ENCODE measurements at regions not wholly inside any gene's neighbourhood (a gene's known extent, or its start where the extent isn't known, plus 50 kb on each side); places are given as distances from the start of the nearest gene placed in this dataset.

DNA sequence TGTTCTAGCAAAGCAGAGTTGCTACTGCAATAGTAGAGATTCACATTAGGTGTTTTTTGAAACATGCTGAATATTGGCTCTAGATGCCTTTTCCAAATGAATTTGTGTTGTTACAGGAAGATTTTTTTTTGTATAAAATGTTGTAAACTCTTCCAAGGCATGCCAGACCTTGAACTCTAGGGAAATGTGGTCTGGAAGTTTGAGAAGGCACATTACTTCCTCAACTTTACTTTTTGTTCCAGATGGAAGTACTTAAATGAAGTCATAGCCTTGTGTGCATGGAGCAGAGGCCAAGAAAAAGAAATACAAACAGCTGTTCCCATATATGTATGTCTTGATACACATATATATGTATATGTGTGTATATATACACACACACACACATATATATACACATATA is 585.7 kb upstream of the MARCKS start:
- DNase-seq = no peak

DNA sequence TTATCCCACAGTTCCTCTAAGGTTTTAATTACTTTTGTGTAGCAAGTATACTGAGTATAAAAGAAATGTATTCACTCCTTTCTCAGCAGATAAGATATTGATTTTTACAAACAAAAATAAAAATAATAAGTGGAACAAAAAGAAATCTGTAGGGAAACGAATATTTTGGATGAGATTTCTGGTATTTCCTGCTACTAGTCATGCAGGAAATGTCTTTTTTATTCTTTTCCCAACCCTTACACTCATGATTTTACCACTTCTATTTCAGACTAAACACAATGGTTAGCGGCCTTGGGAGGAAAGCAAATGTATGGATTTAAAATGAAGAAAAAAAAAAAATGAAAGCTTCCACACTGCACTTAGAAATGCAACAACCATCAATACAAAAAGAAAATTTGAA is 580.5 kb upstream of the MARCKS start:
- DNase-seq = no peak

DNA sequence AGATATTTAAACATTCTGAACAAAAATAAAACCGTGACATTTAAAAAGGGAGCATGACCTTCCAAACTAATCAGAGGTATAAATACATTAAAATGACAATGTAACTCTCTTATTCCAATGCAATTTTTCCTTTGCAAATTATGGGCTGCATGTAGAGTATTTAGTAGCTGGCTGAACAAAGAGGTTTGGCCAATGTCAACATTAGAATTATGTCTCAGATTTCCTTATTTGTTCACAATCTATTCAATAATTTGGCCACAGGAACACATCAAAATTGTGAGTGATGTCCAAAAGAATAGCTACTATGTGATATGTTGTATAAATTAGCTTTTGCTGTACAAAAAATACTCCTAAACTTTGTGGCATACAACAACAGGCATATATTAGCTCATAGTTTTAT is 580.0 kb upstream of the MARCKS start:
- no peak for DNase-seq

DNA sequence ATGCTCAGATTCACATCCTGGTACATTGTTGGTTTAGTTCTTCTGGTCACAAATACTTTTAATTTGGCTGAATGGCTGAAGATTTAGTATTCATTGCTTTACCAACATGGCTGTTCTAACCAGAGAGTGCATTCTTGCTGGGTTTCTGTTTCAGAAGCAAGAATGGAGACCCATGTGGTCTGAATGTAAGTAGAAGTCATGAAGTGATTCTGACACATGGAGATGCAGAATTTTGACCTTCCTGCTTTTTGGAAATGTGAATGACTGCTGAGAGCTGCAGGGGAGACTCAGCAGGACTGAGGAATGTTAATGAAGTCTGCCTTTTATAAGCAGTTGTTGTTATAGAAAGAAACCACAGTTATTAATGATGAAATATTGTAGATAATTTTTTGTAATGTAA is 576.1 kb upstream of the MARCKS start:
- no peak for DNase-seq

DNA sequence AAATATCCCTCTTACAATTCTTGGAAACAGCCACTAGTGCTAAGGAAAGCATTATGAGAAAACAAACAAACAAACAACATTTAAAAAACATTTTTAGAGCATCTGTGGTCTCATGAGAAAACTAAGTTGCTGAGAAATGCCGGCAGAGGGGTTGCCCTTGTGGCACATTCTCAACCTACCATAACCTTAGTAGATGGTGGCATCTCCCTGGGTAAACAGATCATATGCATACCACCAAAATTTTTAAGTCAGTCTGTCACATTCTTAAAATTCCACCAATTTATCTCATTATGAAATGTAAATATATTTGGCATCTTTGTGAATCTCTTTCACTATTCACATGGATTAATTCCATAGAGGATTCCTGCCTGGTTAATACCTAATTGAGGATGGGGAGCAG is 575.7 kb upstream of the MARCKS start:
- no peak for DNase-seq

DNA sequence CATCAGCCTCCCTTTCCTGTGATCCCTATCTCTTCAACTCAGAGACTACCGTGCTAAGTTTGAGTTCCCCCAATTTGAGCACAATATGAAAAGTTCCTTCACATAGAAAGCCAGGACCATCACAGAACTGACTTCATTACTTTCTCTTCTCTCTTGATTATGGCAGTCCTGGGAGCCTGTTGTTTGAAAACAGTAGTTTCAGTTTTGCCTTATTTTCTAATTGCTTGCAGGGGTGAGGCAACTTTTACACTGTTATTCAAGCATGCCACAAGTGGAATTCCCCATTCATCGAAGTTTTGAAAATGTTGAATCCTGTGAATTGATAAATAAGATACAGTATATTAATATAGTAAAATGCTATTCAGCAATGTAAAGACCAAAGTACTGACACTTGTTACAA is 569.7 kb upstream of the MARCKS start:
- DNase-seq = no peak

DNA sequence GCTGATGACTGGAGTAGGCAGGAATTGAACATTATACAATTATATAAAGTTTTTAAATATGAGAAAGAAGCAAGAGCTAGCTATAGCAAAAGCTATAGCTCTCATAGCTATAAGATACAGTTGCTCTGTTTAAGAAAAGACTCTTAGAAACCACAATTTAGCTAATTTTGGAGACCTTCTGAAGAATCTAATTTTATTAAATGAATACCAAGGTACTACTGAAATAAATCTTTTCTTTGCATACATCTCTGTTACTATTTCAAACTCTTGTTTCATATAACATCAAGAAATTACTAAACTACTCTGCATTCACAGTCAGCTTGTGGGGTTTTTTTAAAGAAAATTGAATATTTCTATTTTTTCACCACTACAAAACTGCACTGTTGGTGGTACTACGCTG is 568.7 kb upstream of the MARCKS start:
- no peak for DNase-seq

DNA sequence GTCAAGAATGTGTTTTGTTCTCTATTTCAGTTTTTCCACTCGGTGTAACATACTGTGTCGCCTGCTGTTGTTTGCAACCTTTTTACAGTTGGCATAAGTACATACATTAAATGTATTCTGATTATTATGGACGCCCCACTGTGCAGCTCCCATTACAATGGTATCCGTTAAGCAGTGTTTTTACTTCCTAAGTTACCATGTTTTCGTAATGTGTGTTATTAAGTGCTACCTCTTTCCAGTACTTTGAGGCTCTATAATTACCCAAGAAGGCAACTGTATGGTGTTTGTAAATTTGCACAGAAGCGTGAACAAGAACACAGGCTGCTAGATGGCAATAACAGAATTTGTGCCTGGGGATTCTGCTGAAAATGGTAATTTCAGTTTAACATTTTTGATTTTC is 568.0 kb upstream of the MARCKS start:
- DNase-seq = no peak

DNA sequence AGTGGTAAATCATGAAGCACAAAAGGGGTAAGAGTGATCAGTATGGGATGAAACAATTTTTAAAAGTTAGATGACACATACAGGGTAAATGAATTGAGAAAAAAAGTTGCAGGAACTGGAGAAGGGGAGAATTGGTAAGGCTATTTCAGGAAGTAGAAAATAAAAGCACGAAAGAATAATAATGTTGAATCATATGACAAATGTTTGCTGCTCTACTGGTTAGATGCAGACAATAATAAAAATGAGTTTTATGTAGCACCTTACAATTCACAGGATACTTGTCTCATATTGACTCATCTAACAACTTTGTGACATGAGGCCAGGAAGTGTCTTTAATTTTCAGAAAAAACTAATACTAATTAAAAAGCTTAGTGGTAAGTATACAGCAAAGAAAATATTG is 566.5 kb upstream of the MARCKS start:
- no peak for DNase-seq

DNA sequence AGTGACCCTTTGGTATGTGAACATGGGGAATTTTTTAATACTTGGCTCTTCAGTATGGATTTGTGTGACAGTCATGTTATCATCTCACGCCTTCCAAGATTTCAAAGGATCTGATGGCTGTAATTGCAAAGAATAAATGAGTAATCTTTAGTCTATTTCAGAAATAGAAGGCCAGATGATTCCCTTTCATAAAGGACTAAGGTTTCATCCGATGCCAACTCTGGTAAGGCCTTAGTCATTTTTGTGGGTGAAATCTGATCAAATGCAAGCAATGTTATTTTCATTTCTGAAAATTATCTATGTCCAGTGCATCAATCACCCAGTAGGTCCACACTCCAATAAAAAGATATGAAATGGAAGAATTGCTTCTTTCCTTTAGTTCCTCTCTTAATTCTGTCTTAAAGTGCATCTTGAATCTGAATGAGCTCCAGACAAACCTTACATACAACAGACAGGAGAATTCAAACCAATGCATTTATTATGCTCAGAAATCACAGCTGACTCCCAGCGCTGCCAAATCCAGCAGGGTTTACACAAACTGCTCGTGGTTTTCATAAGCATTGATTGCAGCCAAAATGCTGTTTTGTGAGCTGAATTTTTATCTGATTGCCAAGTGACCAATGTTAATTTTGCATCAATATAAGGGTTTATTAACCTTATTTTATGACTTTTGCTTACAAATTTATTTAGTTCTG is 565.2 kb upstream of the MARCKS start:
- no peak for DNase-seq

DNA sequence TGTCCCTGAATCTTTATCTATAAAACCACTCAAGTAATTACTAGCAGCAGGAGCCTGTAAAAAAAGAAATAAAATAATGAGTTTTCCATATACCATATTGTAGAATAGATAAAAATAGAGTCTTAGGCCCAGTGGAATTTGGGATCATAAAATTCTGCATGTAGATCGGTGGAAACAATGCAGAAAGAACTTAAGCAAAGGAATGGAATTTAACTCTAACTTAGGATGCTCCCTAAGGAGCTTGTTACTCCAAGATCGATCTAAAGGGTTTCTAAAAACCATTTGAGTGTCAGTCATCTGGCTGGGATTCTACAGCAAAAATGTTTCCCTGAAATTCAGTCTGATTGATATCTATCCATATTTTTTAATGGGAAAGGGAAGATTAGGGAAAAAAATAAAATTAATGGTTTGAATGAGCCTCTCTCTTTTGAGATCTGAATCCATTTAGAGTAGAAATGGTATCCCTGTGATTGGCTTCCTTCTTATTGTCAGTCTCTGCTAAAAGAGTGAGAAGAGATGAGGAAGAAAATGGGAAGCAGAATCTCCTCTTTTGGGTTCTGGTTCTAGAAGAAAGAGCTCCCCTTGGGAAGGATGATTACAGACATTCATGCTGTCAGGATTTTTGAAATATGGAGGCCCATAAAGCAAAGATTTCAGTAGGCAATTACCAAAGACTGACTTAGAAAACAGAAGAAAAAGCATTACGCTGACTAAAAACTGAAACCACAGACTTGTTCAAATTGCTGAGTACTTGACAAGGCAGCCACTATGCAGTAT is 564.3 kb upstream of the MARCKS start:
- no peak for DNase-seq

DNA sequence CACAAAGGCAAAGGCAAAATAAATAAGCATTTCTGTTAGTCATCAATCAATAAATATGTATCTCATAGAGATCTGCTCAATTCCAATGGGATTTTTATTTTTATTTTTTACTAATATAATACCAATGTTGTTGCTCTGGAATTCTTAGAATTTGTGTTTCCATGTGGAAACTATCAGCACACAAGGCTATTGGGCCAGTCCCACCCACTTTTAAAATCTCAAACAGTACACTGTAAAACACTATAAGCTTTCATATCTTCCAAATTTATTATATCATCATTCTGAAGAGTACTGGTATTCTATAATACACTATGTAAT is 563.8 kb upstream of the MARCKS start:
- no peak for DNase-seq

DNA sequence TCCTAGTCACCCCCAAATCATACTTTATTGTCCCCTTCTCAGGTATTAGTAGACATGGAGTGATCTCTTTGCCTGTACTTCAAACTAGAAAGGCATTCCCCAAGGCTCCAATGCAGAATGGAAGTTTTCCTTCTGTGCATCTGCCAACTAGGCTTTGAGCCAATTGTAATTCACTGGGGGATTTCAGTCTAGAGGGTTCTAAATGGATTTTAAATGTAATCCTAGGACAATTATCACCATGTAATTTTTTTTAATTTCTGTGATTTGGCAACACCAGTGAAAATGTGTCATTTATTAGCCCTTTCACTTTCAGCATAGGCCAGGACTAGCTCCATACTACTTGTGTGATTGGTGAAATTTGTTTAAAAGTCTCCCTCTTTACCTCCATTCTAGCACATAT is 557.6 kb upstream of the MARCKS start:
- no peak for DNase-seq

DNA sequence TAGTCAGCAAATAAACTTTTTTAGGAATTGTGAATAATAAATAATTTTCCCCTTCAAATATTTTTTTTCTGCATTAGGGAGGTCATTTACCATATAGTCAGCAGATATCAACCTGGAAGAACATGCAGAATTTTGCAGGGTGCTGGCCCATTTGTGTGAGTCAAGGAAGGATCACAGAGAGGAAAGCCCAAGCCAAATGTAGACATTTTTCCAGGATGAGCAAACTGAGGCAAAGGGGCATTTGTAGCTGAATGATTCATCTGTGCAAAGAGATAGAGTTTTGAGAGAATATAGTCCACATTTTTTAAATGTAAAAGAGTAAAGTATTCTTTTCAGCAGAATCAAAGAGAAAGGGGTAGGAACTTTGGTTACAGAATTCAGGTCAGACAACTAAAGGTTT is 555.5 kb upstream of the MARCKS start:
- DNase-seq = no peak

DNA sequence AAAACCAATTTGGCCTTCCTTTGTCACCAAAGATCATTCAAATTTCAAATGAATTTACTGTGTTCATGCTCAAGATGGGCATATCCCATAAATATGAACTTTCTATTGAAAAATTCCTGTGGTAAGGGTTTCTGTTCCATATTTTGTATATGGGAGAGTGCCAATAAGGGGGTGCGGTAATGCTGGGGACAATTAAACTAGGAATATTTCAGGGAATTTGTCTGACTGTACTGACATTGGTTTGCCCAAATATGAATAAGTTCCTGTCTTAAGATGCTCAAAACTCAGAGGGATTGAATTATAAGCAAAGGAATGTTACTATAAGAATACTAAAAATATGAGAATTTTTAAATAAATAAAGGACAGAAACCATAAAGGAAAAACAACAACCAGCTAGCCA is 553.0 kb upstream of the MARCKS start:
- no peak for DNase-seq

DNA sequence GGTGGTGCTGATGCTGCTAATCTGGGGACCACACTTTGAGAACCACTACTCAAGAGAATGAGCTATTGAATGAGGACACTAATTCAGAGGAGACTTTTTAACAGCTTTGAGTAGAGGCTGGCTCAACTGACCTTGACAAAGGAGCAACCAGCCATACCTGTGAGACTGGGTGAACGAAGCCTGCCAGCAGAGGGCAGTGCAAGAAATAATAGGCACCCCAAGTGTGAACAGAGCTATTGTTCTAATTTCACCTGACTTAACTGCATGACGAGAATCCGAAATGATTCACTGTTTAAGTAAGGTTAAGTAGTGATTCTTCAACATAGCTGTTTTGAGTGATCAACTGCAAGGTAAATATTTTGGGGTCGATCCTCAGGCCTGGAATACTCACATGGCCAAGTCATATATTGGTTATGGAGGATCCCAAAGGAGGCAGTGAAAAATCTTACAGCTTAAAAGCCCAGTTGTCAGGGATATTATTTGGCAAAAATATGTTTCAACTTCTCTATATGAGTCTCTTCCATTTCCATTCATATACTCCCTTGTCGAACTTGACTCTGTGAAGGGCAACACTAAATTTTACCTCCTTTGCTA is 550.5 kb upstream of the MARCKS start:
- DNase-seq = peak; percentile 23

DNA sequence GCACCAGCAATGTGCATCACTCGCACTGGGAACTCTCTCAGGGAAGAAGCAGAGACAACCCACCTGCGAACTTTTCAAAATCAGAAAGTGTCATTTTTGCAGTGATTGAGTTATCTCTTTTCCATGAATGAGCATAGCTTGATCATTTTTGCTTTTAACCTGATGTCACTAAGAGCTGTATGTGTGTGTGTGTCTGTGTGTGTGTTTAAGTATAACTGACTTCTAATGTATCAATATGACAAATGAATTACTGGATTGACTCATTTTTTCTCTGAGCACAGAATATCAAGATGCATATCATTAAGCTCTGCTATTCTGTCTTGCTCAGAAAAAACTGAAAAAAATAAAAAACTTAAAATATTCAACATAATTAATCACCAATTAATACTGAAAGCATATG is 548.9 kb upstream of the MARCKS start:
- no peak for DNase-seq

DNA sequence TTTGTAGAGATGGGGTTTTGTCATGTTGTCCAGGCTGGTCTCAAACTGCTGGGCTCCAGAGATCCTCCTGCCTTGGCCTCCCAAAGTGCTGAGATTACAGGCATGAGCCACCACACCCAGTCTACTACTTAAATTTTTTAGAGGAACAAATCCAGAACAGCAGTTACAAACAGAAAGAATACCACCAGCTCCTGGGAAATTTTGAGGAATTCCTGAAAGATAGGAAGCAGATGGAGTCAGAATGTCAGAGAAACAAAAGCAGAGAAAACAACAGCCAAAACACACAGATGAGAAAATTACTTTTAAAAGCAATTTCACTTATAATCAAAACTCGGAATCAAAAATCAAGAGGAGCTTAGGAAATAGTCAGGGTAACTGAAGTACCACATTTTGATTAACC is 543.3 kb upstream of the MARCKS start:
- DNase-seq = no peak

DNA sequence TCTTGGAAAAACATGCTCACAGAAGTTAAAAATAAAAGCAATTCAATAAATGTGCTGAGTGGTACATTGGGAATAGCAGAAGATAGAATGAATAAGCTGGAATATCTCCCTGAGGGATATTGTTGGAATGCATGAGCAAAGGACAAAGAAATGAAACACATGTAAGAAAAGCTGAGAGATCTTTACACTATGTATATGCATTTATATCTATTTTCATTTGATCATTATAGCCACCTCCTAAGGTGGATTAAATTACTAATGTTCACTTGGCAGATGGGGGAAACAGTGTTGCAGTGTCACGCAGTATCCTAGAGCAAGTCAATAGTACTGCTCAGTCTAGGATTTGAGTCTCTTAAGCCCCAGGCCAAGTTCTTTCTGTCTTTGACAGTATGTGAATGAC is 542.0 kb upstream of the MARCKS start:
- no peak for DNase-seq

DNA sequence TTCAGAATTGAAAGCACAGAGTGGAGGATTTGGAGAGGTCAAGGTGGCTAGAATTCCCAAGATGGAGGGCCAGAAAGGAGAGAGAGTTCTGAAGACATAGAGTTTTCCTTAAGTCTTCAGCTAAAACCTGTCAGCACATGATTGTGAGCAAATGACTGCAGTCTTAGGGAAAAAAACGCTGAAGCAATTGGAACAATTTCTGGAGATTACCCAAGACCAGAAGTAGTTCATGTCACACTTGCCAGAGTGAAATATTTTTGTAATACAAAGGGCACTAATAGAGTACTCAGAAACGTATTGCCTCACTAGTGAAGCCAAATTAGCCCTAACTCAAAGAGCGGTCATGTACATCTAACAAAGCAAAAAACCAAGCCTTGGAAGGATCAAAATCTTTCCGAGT is 541.3 kb upstream of the MARCKS start:
- no peak for DNase-seq

DNA sequence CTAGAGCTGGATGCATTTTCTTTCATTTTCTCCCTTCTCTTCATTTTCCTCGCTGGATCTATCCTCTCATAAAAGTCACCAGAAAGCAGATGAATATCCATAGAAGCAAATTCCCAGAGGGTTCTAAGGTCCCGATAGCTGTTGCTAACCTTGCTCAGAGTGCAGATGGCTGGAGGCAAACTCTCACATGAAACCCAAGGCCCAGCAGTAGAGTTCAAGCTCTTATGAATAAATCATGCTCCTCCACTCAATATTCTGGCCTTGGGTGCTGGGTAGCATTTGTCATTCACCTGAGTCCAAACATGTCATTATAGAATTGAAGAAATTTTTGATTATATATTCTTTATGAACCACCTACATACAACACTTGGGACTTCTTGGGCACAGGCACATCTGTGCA is 539.7 kb upstream of the MARCKS start:
- no peak for DNase-seq

DNA sequence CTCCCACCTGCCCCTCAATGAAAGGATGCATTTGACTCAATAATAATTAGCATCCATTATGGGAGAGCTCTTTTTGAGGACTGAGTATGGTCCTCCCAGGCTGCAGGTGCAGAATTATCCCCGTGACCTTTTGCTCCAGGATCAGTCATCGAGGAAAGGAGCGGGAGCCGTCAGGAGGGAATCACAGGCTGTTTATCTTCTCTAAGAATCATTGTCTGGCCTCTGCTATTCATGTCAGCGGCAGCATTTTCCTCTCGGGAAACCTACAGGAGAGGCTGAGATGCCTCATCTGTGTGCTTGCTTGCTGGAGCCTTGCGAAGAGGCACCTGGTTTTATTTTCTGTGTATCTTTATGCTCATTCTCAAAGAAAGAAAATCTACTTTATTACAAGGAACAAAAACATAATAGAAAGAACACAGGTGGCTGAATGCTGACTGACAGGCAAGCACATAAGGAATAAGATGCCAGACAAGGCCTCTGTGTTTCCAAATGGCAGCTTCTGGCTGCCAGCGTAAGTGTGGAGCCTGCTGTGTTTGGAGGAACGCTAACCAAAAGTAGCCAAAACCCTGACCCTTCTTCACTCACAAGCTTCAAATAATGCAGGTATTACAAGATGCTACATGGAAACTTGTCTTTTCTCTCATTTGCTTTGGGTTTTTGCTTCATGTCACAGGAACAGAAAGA is 539.1 kb upstream of the MARCKS start:
- no peak for DNase-seq

DNA sequence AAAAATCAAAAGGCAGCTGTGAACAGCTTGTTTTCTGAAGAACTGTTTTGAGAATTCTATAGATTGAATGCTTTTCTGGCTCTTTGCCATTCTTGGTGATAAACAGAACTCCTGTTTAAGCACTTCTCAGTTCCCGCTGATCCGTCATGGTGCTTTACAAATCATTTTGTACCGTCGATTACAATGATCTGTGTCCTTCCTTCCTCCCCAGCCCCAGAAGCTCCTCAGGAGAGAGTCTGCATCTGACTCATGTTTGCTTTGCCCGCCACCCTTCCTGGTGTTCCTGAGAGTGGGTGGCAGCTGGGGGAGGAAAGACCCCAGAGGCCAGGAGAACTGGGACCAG is 538.6 kb upstream of the MARCKS start:
- no peak for DNase-seq

DNA sequence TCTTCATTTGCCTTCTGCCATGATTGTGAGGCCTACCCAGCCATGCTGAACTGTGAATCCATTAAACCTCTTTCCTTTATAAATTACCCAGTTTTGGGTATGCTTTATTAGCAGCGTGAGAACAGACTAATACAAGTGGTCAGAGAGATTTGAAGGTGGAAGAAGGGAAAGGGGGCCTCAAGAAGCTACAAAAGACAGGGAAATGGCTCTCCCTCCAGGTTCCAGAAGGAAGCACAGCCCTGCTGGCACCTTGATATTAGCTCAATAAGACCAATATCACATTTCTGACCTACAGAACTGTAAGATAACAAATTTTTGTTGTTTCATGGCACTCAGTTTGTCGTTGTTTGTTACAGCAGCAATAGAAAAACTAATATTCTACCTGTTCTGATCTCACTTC is 536.5 kb upstream of the MARCKS start:
- DNase-seq = no peak

Data from MV-4-11 (cell line).